Skeletal muscle satellite cell (primary cell): ENCODE measurements at regions not wholly inside any gene's neighbourhood (a gene's known extent, or its start where the extent isn't known, plus 50 kb on each side); places are given as distances from the start of the nearest gene placed in this dataset.

Source experiments
- H3K27me3 ChIP-seq: 2 replicates; pipeline ENCODE4 v1.7.0; 2013; ENCODE audit warnings: low read length; ENCODE audit not compliant: control insufficient read depth, insufficient read depth
- H3K36me3 ChIP-seq: 2 replicates; pipeline ENCODE4 v1.7.0; 2013; ENCODE audit warnings: mild to moderate bottlenecking, control low read depth, low read length; ENCODE audit not compliant: insufficient read depth
- H3K4me1 ChIP-seq: 2 replicates; pipeline ENCODE4 v1.7.0; 2013; ENCODE audit warnings: low read length; ENCODE audit not compliant: control insufficient read depth, insufficient read depth
- H3K4me2 ChIP-seq: 2 replicates; pipeline ENCODE4 v1.7.0; 2013; ENCODE audit warnings: mild to moderate bottlenecking, low read length
- H3K4me3 ChIP-seq: 2 replicates; pipeline ENCODE4 v1.7.0; 2013; ENCODE audit warnings: low read length
- H3K9ac ChIP-seq: 2 replicates; pipeline ENCODE4 v1.7.0; 2013; ENCODE audit warnings: mild to moderate bottlenecking, low read depth, low read length, moderate library complexity
- H3K9me3 ChIP-seq: replicated peaks from 2 replicates; pipeline ENCODE4 v1.7.0; 2013; ENCODE audit warnings: mild to moderate bottlenecking, control low read depth, low read length

DNA sequence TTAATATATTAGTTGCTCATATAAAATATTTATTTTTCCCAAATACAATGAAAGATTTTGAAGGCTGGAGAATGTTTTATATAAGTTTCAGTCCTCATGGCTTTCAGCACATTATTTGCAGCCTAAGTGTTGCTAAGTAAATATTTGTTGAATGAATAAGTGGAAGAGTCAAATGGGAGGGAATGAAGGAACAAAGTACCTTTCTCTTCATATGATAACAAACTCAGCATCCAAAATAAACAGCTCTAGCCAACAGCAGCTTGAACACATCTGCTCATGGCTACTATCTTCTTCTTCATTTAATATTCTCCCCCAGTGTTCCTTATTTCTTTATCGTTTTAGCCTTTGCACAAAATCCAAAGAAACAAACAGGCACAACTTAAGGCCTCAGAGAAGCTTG is 385.2 kb upstream of the PIK3C3 start:
- Histone ChIP-seq H3K4me1 (no peaks in the 10 kb centered on the region), H3K36me3 (no peaks in the 10 kb centered on the region), H3K9ac (no peak overlapping the region)

GRCh38 chr18:41561961-41562360 is 393.1 kb upstream of the PIK3C3 start:
- Histone ChIP-seq H3K4me2 (no peak overlapping the region), H3K9ac (no peak overlapping the region), H3K9me3 (no peaks in the 10 kb centered on the region), H3K4me1 (no peaks in the 10 kb centered on the region), H3K36me3 (no peaks in the 10 kb centered on the region), H3K27me3 (no peaks in the 10 kb centered on the region), H3K4me3 (no peak overlapping the region)

More for the DNA sequence above, 385.2 kb upstream of the PIK3C3 start:
- Histone ChIP-seq H3K27me3 (no peaks in the 10 kb centered on the region), H3K4me2 (no peak overlapping the region), H3K9me3 (no peaks in the 10 kb centered on the region), H3K4me3 (no peak overlapping the region)

DNA sequence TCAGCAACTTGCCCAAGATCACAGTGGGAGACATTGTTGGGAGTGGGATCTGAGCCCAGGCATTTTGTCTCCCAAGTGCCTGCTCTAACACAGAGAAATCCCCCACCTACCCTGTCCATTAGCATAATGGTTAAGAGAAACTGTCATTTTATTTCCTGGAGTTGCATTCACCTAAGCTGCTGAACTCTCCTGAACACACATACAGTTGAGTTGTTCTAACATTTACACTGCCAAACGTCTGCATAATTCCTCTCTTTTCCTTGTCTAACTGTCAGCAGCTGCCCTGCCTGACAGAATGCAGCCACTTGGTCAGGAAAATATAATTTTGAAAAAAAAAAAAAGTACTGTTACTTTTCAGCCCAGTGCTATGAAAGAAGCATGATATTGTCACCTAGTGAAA is 396.3 kb upstream of the PIK3C3 start:
- H3K9me3 ChIP-seq, result no peaks in the 10 kb centered on the region
- H3K4me2 ChIP-seq, result no peak overlapping the region
- no peaks in the 10 kb centered on the region for H3K36me3 ChIP-seq
- no peaks in the 10 kb centered on the region for H3K4me1 ChIP-seq
- H3K9ac ChIP-seq, result no peak overlapping the region
- no peaks in the 10 kb centered on the region for H3K27me3 ChIP-seq
- no peak overlapping the region for H3K4me3 ChIP-seq

DNA sequence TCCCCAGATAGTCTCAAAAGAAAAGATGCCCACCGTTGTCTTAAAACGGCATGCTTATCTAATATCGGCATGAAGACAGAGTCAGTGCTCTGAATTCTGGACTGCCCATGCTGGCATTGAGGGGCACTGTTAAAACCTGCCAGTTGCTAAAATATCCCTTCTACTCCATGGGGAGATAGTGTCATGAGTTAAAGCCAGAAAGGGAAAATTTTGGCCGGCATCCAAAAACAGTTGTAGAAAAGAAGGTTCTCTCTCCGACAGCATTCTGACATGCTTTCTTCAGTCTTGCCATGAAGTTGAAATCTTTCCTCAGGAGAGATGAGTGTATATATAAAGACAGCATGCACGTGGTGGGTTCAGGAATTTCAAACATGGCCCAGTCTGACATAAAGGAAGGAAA is 401.3 kb upstream of the PIK3C3 start:
- no peaks in the 10 kb centered on the region for H3K36me3 ChIP-seq
- H3K4me3 ChIP-seq, result no peak overlapping the region
- H3K27me3 ChIP-seq, result no peaks in the 10 kb centered on the region
- H3K4me2 ChIP-seq, result no peak overlapping the region
- no peak overlapping the region for H3K9ac ChIP-seq
- H3K9me3 ChIP-seq, result no peaks in the 10 kb centered on the region
- H3K4me1 ChIP-seq, result no peaks in the 10 kb centered on the region

DNA sequence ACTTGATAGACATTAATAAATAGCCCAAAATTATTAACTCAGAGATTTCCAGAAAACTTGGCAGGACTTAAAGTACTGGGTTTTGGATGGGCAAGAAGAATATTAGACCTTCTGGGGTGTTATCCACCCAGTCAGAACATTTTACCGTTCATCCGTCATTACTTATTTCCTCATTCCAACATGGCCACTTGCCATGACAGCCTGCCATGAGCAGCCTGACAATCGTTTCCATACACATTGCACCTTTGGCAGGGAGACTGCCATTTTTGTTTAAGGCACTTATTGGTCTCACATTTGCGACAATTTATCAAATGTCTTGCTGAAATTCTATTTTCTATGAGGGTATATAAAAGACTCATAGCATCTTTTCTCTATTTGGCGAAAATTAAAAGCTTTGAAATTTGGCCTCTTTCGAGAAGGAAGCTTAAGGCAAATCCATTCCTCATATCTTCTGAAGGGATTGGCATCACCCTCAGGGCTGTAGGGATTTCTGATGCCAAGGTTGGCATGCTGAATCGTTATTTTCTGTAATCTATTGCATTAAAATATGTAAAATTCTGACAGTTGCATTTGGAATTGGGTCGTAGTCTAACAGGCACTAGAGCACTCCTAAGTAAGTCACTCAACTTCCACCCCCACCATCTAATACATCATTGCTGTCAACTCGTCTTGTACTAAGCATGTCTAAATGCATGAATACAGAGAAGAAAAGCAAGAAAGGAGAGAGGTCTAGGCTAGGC is 406.3 kb upstream of the PIK3C3 start:
- Histone ChIP-seq H3K36me3 (no peaks in the 10 kb centered on the region), H3K9ac (no peak overlapping the region), H3K27me3 (no peaks in the 10 kb centered on the region), H3K4me3 (no peak overlapping the region), H3K9me3 (no peaks in the 10 kb centered on the region), H3K4me2 (no peak overlapping the region), H3K4me1 (no peaks in the 10 kb centered on the region)

DNA sequence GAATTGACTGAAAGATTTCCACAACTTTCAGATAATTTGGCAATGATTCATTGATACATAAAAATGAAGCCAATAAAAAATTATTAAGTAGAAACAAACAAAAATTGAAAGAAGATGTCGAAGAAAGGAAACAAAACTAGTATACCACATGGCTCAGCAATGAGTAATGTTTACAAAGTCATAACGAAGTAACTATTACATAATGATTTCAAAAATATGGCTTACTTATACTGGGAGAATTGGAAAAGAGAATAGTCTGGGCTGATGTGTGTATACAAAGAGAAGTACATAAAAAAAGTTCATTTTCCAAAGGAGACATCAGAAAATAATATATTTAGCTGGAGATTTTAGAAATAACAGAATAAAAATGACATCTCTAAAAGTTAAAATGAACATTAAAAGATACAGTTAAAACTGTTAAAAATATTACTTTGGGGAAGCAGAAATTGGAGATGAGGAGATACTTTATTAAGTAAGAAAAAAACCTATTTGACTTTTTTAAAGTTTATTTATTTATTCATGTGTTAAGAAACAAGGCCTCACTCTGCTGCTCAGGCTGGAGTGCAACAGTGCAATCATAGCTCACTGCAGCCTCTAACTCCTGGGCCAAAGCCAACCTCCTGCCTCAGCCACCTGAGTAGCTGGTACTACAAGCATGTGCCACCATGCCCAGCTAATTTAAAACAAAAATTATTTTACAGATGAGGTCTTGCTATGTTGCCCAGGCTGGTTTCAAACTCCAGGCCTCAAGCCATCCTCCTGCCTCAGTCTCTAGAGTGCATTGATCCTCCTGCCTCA is 409.7 kb upstream of the PIK3C3 start:
- no peak overlapping the region for H3K4me2 ChIP-seq
- no peaks in the 10 kb centered on the region for H3K36me3 ChIP-seq

GRCh38 chr18:41543815-41544214 is 411.2 kb upstream of the PIK3C3 start:
- Histone ChIP-seq H3K4me1 (no peaks in the 10 kb centered on the region), H3K4me3 (no peak overlapping the region), H3K4me2 (no peak overlapping the region), H3K9me3 (no peaks in the 10 kb centered on the region), H3K36me3 (no peaks in the 10 kb centered on the region), H3K27me3 (no peaks in the 10 kb centered on the region), H3K9ac (no peak overlapping the region)

More for the DNA sequence above, 409.7 kb upstream of the PIK3C3 start:
- no peaks in the 10 kb centered on the region for H3K4me1 ChIP-seq
- H3K9ac ChIP-seq, result no peak overlapping the region
- H3K9me3 ChIP-seq, result no peaks in the 10 kb centered on the region
- H3K4me3 ChIP-seq, result no peak overlapping the region
- no peaks in the 10 kb centered on the region for H3K27me3 ChIP-seq

DNA sequence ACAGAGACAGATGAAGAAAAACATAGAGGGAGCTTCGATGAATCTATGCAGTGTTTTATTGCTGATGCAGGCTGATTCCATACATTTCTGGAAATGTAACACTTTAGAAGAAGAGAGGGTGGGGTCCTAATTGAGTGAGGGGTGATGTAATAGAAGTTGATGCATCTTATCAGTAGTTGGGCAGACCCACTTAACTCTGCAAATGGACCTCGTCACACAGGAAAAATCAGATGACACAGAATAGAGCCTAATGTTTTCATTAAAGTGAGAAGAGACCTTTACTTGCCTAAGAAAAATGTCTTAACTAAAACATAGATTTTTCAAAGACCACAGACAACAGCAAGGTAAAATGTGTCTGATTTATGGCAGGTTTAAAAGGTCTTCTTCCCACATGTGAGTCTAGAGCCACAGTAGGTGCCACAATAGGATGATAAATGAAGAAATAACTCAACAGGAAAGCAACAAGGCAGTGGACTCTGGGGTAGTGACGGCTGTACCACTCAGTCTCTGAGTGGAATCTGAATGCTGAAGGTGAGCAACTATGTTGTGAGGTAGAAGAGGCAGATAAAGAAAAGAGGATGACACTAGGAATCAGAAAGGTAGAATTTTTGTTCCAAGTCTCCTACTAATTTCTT is 414.7 kb upstream of the PIK3C3 start:
- Histone ChIP-seq H3K9ac (no peak overlapping the region), H3K4me1 (no peaks in the 10 kb centered on the region), H3K4me2 (no peak overlapping the region), H3K36me3 (no peaks in the 10 kb centered on the region), H3K4me3 (no peak overlapping the region), H3K27me3 (no peaks in the 10 kb centered on the region), H3K9me3 (peaks cover 5% of the 10 kb centered on the region)

DNA sequence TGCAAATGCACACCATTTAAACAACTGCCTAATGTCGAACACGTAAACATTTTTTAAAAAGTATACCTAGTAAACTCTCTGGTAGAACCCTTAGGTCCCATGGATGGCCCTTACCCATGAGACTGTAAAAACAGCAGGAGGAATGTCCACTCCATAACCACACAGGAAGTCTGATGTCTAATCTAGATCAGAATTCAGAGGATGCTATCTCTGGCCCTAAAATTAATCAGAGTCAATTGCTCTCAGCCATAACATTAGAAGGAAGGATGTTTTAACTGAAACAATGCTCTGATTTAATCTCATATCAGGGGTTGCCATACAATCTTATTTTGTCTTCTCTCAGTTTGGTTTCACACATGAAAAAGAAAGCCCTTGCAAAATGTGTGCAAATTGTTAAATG is 416.3 kb upstream of the PIK3C3 start:
- Histone ChIP-seq H3K4me2 (no peak overlapping the region), H3K9me3 (peaks cover 5% of the 10 kb centered on the region), H3K4me3 (no peak overlapping the region), H3K36me3 (no peaks in the 10 kb centered on the region), H3K27me3 (no peaks in the 10 kb centered on the region), H3K9ac (no peak overlapping the region), H3K4me1 (no peaks in the 10 kb centered on the region)

DNA sequence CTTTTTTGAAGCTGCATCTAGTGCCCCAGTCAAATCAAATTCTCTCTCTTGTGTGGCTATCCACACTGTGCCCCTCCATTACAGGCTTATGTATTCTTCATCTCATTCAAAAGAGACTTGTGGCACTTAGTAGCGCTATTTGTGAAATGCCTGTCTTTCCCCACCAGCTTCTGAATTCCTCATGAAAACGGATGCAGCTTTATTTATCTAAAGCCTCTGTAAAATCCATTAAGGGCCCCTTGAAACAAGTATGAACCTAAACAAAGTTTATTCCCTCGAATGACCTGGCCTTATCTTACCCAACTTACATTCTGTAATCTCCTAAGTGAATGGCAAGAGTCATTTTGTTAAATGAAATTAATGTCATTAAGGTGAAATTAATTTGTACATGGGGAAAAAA is 417.4 kb upstream of the PIK3C3 start:
- Histone ChIP-seq H3K4me2 (no peak overlapping the region), H3K36me3 (no peaks in the 10 kb centered on the region), H3K9ac (no peak overlapping the region), H3K4me1 (no peaks in the 10 kb centered on the region), H3K4me3 (no peak overlapping the region), H3K9me3 (peaks cover 5% of the 10 kb centered on the region), H3K27me3 (no peaks in the 10 kb centered on the region)

DNA sequence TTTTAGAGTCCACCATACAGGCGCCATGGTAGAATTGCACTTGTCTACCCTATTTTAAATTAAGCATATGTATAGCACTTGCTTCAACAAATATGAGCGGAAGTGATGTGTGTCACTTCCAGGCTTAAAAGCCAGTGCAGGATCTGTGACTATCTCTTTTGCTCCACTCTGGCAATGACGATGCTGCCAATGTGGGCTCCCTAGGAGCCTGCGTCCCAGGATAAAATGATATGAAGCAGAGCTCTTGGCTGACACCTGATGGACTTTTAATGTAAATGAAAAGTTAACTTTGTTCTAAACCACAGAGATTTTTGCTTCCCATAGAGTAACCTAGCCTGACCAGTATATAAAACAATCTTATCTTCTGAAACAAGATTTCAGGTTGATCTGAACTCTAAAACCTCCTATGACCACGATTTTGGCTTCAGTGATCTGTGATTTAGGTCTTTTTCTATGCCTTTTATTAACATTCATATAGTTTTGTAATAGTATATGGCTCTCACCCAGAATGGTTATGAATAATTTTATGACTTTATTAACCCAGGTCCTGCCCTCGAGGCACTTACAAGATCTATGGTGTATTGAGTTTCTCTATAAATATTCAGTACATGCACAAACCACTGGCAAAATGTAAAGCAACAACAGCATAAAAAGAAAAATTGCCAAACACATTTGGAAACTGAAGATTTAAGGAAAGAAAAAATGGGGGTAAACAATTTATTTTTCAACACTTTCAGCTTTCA is 422.5 kb upstream of the PIK3C3 start:
- Histone ChIP-seq H3K4me2 (no peak overlapping the region), H3K9me3 (no peaks in the 10 kb centered on the region), H3K36me3 (no peaks in the 10 kb centered on the region), H3K9ac (no peak overlapping the region), H3K4me3 (no peak overlapping the region), H3K4me1 (no peaks in the 10 kb centered on the region), H3K27me3 (no peaks in the 10 kb centered on the region)
